ENCODE measurements at regions not wholly inside any gene's neighbourhood (a gene's known extent, or its start where the extent isn't known, plus 50 kb on each side); places are given as distances from the start of the nearest gene placed in this dataset.

DNA sequence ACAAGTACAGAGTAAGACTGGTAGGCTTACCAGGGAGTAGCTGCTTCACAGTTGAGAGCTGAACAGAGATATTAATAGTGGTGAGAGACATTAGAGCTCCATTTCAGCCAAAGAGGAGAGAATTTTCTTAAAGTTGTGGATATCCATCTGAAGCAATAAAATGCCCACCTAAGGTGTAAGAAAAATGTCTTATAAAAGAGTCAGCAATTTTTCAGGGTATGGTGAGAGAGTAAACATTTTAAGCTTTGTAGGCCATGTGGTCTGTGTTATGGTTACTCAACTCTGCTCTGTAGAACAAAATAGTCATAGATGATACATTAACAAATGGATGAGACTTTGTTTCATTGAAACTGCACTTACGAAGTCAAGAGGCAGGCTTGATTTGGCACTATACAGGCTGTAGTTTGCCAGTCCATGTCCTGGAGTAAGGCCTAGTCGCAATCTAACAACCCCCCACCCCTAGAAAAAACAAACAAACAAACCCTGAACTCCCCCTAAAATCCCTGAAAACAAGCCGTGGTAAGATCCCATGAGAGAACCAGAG, 945.4 kb upstream of the SEMA6A start:
- Mint-ChIP-seq H3K36me3 (no peaks in the 10 kb centered on the region), H3K27me3 (no peaks in the 10 kb centered on the region), H3K4me1 (ENCODE audit: low read depth) (no peaks in the 10 kb centered on the region), H3K27ac (no peak overlapping the region), H3K9me3 (ENCODE audit: low read depth) (peaks cover 5% of the 10 kb centered on the region), H3K4me3 (no peak overlapping the region)

- H3K4me3 Mint-ChIP-seq = no peak overlapping the region
- no peaks in the 10 kb centered on the region for H3K9me3 Mint-ChIP-seq (ENCODE audit: low read depth)
- H3K36me3 Mint-ChIP-seq = no peaks in the 10 kb centered on the region
- H3K4me1 Mint-ChIP-seq (ENCODE audit: low read depth) = no peaks in the 10 kb centered on the region
- no peak overlapping the region for H3K27ac Mint-ChIP-seq
- no peaks in the 10 kb centered on the region for H3K27me3 Mint-ChIP-seq
These were observed 929.7 kb upstream of the SEMA6A start for GRCh38 chr5:117504305-117504704.

- Mint-ChIP-seq H3K4me3 (no peak overlapping the region), H3K27me3 (no peaks in the 10 kb centered on the region), H3K4me1 (ENCODE audit: low read depth) (no peaks in the 10 kb centered on the region), H3K27ac (no peak overlapping the region), H3K36me3 (no peaks in the 10 kb centered on the region), H3K9me3 (ENCODE audit: low read depth) (peaks cover 4% of the 10 kb centered on the region)
These were observed 923.0 kb upstream of the SEMA6A start for GRCh38 chr5:117497601-117498000.

DNA sequence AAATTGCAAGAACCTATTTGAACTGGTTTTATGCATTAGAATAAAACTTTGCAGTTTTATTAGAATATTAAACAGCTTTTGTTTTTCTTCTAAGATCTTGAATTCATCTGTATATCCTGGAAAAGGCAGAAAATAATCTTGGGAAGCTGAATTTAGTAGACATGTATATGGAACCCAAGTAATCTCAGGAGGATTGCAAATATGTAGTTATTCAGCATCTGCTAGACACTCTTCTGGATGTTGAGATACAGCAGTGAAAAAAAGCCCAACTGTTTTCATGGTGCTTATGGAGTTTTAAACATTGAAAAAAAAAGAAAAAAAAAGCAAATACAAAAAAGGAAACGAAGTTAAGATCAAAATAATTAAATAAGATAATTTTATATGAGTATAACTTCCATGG, 922.2 kb upstream of the SEMA6A start:
- Mint-ChIP-seq H3K4me3 (no peak overlapping the region), H3K27ac (no peak overlapping the region), H3K4me1 (ENCODE audit: low read depth) (no peaks in the 10 kb centered on the region), H3K27me3 (no peaks in the 10 kb centered on the region), H3K36me3 (no peaks in the 10 kb centered on the region), H3K9me3 (ENCODE audit: low read depth) (peaks cover 4% of the 10 kb centered on the region)

DNA sequence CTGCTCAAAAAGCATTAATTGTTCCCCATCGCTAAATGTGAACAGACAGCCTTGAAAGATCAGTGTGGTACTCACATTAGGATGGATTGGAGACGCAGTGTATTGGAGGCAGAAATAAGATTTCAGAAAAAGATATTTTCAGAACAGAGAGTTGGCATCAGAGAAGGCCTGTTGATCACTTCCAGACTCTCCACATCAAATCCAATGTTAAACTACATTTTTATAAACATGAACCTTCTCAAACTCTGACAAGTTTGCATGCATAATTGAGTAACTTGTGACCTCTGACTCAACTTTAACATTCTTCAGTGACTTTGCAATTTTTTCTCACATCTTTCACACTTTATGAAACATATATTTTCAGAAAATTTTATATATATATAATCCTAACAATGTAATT, 919.6 kb upstream of the SEMA6A start:
- Mint-ChIP-seq H3K9me3 (ENCODE audit: low read depth) (peaks cover 4% of the 10 kb centered on the region), H3K36me3 (no peaks in the 10 kb centered on the region), H3K4me1 (ENCODE audit: low read depth) (no peaks in the 10 kb centered on the region), H3K4me3 (no peak overlapping the region), H3K27me3 (no peaks in the 10 kb centered on the region), H3K27ac (no peak overlapping the region)

DNA sequence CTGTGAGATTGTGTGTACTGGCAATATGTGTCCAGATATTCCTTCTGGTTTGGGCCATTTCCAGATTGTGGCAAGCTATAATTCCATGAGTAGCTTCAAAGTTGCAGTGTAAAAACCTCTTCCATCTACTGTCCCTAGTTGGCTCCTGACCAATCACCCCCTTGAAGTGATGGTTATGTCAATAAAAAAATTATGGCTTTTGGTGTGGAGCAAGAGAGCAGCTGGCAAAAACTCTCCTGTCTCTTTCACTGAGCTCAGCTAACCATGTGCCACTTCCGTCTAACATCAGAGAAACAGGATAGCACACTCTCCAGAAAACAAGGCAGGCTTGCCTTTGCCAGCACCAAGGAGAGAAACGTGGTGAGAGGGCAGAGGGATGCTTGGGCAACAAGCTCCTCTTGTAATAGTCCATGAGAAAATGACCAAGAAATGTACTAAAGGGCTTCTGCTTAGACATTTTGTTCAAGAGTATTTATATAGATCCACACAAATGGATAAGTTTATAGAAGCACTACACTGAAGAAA, 914.4 kb upstream of the SEMA6A start:
- Mint-ChIP-seq H3K27me3 (no peaks in the 10 kb centered on the region), H3K27ac (no peak overlapping the region), H3K36me3 (no peaks in the 10 kb centered on the region), H3K9me3 (ENCODE audit: low read depth) (peaks cover 3% of the 10 kb centered on the region), H3K4me1 (ENCODE audit: low read depth) (no peaks in the 10 kb centered on the region), H3K4me3 (no peak overlapping the region)

- no peak overlapping the region for H3K27ac Mint-ChIP-seq
These were observed 912.9 kb upstream of the SEMA6A start for GRCh38 chr5:117487556-117487955.

DNA sequence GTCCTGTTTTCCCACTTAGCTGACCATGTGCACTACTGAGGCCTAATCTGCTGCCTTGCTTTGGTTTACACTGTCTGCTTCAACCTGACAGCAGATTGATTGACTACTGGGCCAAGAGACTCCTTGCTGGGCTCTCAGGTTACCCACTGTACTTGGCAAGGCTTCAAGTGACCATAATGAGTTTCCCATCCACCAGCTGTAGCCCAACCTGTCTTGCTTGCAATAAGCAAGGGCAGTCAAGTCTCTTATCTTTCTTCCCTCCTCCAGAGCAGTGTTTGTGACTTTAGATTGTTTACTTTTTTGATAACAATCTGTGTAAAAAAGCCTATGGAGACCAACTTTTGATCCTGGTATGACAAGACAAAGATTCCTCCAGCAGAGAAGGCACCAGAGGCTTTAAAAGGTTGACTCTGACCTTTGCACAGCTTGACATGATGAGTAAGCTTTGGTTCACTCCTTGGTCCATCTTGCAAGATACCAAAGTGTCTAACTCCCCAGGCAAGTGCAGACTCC, 912.3 kb upstream of the SEMA6A start:
- Mint-ChIP-seq H3K4me1 (ENCODE audit: low read depth) (no peaks in the 10 kb centered on the region), H3K27me3 (no peaks in the 10 kb centered on the region), H3K9me3 (ENCODE audit: low read depth) (peaks cover 3% of the 10 kb centered on the region), H3K36me3 (no peaks in the 10 kb centered on the region), H3K4me3 (no peak overlapping the region), H3K27ac (no peak overlapping the region)

More at GRCh38 chr5:117487556-117487955, 912.9 kb upstream of the SEMA6A start:
- no peaks in the 10 kb centered on the region for H3K4me1 Mint-ChIP-seq (ENCODE audit: low read depth)
- no peaks in the 10 kb centered on the region for H3K27me3 Mint-ChIP-seq
- H3K36me3 Mint-ChIP-seq = no peaks in the 10 kb centered on the region
- peaks cover 3% of the 10 kb centered on the region for H3K9me3 Mint-ChIP-seq (ENCODE audit: low read depth)
- H3K4me3 Mint-ChIP-seq = no peak overlapping the region

DNA sequence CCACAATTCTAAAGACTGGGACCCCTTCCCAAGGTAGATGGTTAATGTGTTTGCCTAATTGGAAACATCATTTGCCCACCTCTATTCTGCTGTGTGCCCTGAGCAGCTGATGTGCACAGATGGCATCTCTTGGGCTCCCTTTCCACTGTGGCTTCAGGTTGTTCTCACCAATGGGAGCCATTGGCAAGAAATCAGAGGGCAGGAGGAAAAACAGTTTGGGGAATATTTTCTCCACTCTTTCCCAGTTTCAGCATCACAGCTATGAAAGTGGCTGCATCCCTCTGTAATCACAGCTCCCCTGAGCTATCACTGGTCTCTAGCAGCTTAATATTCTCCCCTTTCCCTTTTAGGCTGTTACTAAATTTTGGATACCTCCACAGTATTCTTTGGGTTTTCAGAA, 911.6 kb upstream of the SEMA6A start:
- no peak overlapping the region for H3K27ac Mint-ChIP-seq
- peaks cover 3% of the 10 kb centered on the region for H3K9me3 Mint-ChIP-seq (ENCODE audit: low read depth)
- H3K36me3 Mint-ChIP-seq = no peaks in the 10 kb centered on the region
- H3K4me3 Mint-ChIP-seq = no peak overlapping the region
- H3K4me1 Mint-ChIP-seq (ENCODE audit: low read depth) = no peaks in the 10 kb centered on the region
- no peaks in the 10 kb centered on the region for H3K27me3 Mint-ChIP-seq

GRCh38 chr5:117475919-117476318, 901.3 kb upstream of the SEMA6A start:
- Mint-ChIP-seq H3K27ac (no peak overlapping the region), H3K36me3 (no peaks in the 10 kb centered on the region), H3K27me3 (no peaks in the 10 kb centered on the region), H3K9me3 (ENCODE audit: low read depth) (no peaks in the 10 kb centered on the region), H3K4me1 (ENCODE audit: low read depth) (no peaks in the 10 kb centered on the region), H3K4me3 (no peak overlapping the region)

DNA sequence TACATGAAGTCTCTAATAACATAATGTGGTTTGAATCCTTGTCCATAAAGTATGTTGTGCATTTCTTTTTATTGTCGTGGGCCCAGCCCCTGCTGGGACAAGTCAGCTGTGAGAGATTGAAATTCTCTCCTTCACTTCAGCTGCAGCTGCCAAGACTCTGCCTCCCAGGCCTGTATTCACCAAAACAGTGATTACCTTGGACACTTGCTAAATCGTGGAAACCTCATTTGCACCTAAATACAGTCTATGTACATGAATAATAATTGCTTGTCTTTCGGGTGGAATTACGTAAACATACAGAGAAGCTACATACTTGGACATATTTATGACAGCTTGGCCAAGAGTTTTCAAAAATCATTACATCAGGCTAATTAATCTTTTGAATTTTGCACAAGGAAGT, 898.5 kb upstream of the SEMA6A start:
- H3K27me3 Mint-ChIP-seq = no peaks in the 10 kb centered on the region
- no peaks in the 10 kb centered on the region for H3K9me3 Mint-ChIP-seq (ENCODE audit: low read depth)
- H3K4me1 Mint-ChIP-seq (ENCODE audit: low read depth) = no peaks in the 10 kb centered on the region
- no peaks in the 10 kb centered on the region for H3K36me3 Mint-ChIP-seq
- no peak overlapping the region for H3K27ac Mint-ChIP-seq
- H3K4me3 Mint-ChIP-seq = no peak overlapping the region

- Mint-ChIP-seq H3K27ac (no peak overlapping the region), H3K36me3 (no peaks in the 10 kb centered on the region), H3K4me1 (ENCODE audit: low read depth) (no peaks in the 10 kb centered on the region), H3K9me3 (ENCODE audit: low read depth) (no peaks in the 10 kb centered on the region), H3K4me3 (no peak overlapping the region), H3K27me3 (no peaks in the 10 kb centered on the region)
These were observed 889.4 kb upstream of the SEMA6A start for GRCh38 chr5:117463881-117464570.

GRCh38 chr5:117461966-117462365, 887.3 kb upstream of the SEMA6A start:
- no peaks in the 10 kb centered on the region for H3K9me3 Mint-ChIP-seq (ENCODE audit: low read depth)
- no peaks in the 10 kb centered on the region for H3K4me1 Mint-ChIP-seq (ENCODE audit: low read depth)
- H3K27ac Mint-ChIP-seq = no peak overlapping the region

DNA sequence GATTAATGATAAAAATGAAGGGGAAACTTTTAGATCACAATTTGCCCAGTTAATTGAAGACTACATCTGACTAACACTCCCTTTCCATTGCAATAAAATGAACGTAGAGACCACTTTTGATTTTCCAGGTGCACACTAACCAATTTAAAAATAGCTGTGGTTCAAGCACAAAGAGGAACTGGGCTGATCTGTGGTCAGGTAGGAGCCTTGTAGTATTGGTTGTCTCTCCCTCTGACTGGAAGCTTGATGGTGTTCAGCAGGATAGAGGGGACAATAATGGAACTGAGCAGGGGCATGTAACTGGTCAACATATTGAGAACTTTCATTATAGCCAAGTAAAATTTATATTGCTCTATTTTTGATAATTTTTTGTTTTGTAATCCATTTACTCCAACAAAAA, 886.8 kb upstream of the SEMA6A start:
- no peak overlapping the region for H3K27ac Mint-ChIP-seq
- H3K4me3 Mint-ChIP-seq = no peak overlapping the region
- no peaks in the 10 kb centered on the region for H3K36me3 Mint-ChIP-seq
- H3K4me1 Mint-ChIP-seq (ENCODE audit: low read depth) = no peaks in the 10 kb centered on the region
- H3K27me3 Mint-ChIP-seq = no peaks in the 10 kb centered on the region
- H3K9me3 Mint-ChIP-seq (ENCODE audit: low read depth) = no peaks in the 10 kb centered on the region

More at GRCh38 chr5:117461966-117462365, 887.3 kb upstream of the SEMA6A start:
- Mint-ChIP-seq H3K36me3 (no peaks in the 10 kb centered on the region), H3K4me3 (no peak overlapping the region), H3K27me3 (no peaks in the 10 kb centered on the region)

DNA sequence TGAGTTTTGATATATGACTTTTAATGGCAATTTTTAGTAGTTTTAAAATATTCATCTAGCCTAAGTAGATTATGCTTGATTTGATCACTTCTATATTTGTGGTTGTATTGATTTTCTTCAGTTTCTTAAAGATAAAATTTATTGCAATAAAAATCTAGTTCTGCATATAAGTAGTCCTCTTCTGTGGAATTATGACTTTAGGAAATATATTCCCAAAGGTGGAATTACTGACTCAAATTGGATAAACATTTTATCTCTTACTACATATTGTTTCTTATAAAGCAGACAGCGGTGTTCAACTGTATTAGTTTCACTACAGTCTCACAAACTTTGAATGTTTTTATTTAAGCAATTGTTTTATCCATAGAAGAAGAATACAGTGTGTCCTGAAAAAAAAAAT, 883.0 kb upstream of the SEMA6A start:
- Mint-ChIP-seq H3K4me1 (ENCODE audit: low read depth) (no peaks in the 10 kb centered on the region), H3K27me3 (no peaks in the 10 kb centered on the region), H3K36me3 (no peaks in the 10 kb centered on the region), H3K4me3 (no peak overlapping the region), H3K9me3 (ENCODE audit: low read depth) (no peaks in the 10 kb centered on the region), H3K27ac (no peak overlapping the region)
